Transverse colon (tissue), 4 donors: ENCODE measurements at regions not wholly inside any gene's neighbourhood (a gene's known extent, or its start where the extent isn't known, plus 50 kb on each side); places are given as distances from the start of the nearest gene placed in this dataset.

Experiments used
- CTCF ChIP-seq, 5 experiments: fragments of 200-600 bp in 3 of 5; fragments of 450-650 bp in 2 of 5; sonication (generic) in 3 of 5; IDR thresholded peaks; 1 replicate in 2 of 5; 2 replicates in 3 of 5; pipeline ENCODE4 v1.5.1; 2016 to 2017; ENCODE audit warnings: antibody characterized with exemption in 5 of 5, inconsistent platforms in 3 of 5, mild to moderate bottlenecking in 2 of 5, moderate library complexity in 1 of 5
- EP300 ChIP-seq: sonication (generic); formaldehyde crosslinking; IDR thresholded peaks from one replicate; pipeline ENCODE4 v1.6.1; 2017; ENCODE audit warnings: antibody characterized with exemption, low read depth
- POLR2AphosphoS5 ChIP-seq, 3 donors: sonication (generic); formaldehyde crosslinking; IDR thresholded peaks; one replicate each; pipeline ENCODE4 v1.6.1; 2016; ENCODE audit warnings: antibody characterized with exemption in 3 of 3

GRCh38 chr17:72345536-72345935 lies 224.7 kb downstream of the SOX9 start:
- no peak for TF ChIP-seq CTCF (IDR thresholded peaks at IDR 0.05)
- TF ChIP-seq EP300: no peak
- no peak for TF ChIP-seq POLR2AphosphoS5 (IDR thresholded peaks at IDR 0.05)
